ENCODE measurements at regions not wholly inside any gene's neighbourhood (a gene's known extent, or its start where the extent isn't known, plus 50 kb on each side); places are given as distances from the start of the nearest gene placed in this dataset.

- ChIA-PET POLR2A (no interaction called here), CTCF (interaction anchor here (0.6 kb wide), 1 partner anchor 183 kb away, joined by 3 read pairs; no protein-coding TSS in a partner anchor)
- ATAC-seq (no peak), DNase-seq (ENCODE audit: low spot score) (no peak)
- peaks cover 13% of the 10 kb centered on the region for H3K9me3 Mint-ChIP-seq
- H3K27me3 Mint-ChIP-seq (ENCODE audit: low read depth), result no peaks in the 10 kb centered on the region; the same call in 1 of the 2 replicates
- peaks cover 5% of the 10 kb centered on the region; the same call in 1 of the 2 replicates for H3K36me3 Mint-ChIP-seq
- H3K4me1 Mint-ChIP-seq, result peaks cover 4% of the 10 kb centered on the region; the same call in 1 of the 2 replicates
- TF ChIP-seq ZNF317 (CRISPR knock-in tag; IDR thresholded peaks at IDR 0.05; ENCODE audit: borderline replicate concordance, low read depth), result no peak
- TF ChIP-seq ZSCAN18 (CRISPR knock-in tag; IDR thresholded peaks at IDR 0.05), result no peak
- TF ChIP-seq ZNF138 (CRISPR knock-in tag; conservative IDR thresholded peaks at IDR 0.05), result no peak
- TF ChIP-seq ZMAT4 (CRISPR knock-in tag; IDR thresholded peaks at IDR 0.05), result no peak
- no peak overlapping the region for H3K4me3 Mint-ChIP-seq
- H3K27ac Mint-ChIP-seq, result no peak overlapping the region
Measured at GRCh38 chr5:82334085-82334692, 56.0 kb upstream of the RPS23 start.

- DNase-seq (ENCODE audit: low spot score) (no peak), ATAC-seq (no peak)
- TF ChIP-seq HMGA2 (CRISPR knock-in tag; IDR thresholded peaks at IDR 0.05), result peak; percentile 16; the same call in 1 of the 2 replicates
- TF ChIP-seq ERG (CRISPR knock-in tag; IDR thresholded peaks at IDR 0.05), result no peak
- no peak for TF ChIP-seq NR1H2 (CRISPR knock-in tag; IDR thresholded peaks at IDR 0.05)
- ChIA-PET POLR2A (no interaction called here), CTCF (no interaction called here)
- H3K36me3 Mint-ChIP-seq, result peaks cover 16% of the 10 kb centered on the region
- no peak overlapping the region for H3K4me3 Mint-ChIP-seq
- peaks cover 24% of the 10 kb centered on the region for H3K9me3 Mint-ChIP-seq
- H3K4me1 Mint-ChIP-seq, result peaks cover 4% of the 10 kb centered on the region; the same call in 1 of the 2 replicates
- no peak overlapping the region for H3K27ac Mint-ChIP-seq
- H3K27me3 Mint-ChIP-seq (ENCODE audit: low read depth), result no peaks in the 10 kb centered on the region; the same call in 1 of the 2 replicates
Measured at GRCh38 chr5:82332886-82333615, 54.9 kb upstream of the RPS23 start.

- no peak for ATAC-seq
- no peak for DNase-seq (ENCODE audit: low spot score)
- TF ChIP-seq CBFB (CRISPR knock-in tag; IDR thresholded peaks at IDR 0.05; ENCODE audit: low read depth) (no peak), IRF2 (CRISPR knock-in tag; IDR thresholded peaks at IDR 0.05; ENCODE audit: borderline replicate concordance, low read depth) (no peak), ATF2 (CRISPR knock-in tag; IDR thresholded peaks at IDR 0.05; ENCODE audit: borderline replicate concordance, low read depth) (no peak), ZBTB43 (CRISPR knock-in tag; IDR thresholded peaks at IDR 0.05) (no peak)
- Mint-ChIP-seq H3K36me3 (peaks cover 16% of the 10 kb centered on the region), H3K9me3 (peaks cover 30% of the 10 kb centered on the region), H3K27ac (no peak overlapping the region), H3K4me1 (peaks cover 4% of the 10 kb centered on the region; the same call in 1 of the 2 replicates), H3K27me3 (ENCODE audit: low read depth) (peaks cover under 1% of the 10 kb centered on the region; the same call in 1 of the 2 replicates), H3K4me3 (no peak overlapping the region)
- ChIA-PET POLR2A (no interaction called here), CTCF (interaction anchor here (1.6 kb wide), 1 partner anchor 15 kb away, joined by 4 read pairs; no protein-coding TSS in a partner anchor)
Measured at GRCh38 chr5:82332064-82332855, 54.1 kb upstream of the RPS23 start.
